HCT116 (cell line): ENCODE measurements at regions not wholly inside any gene's neighbourhood (a gene's known extent, or its start where the extent isn't known, plus 50 kb on each side); places are given as distances from the start of the nearest gene placed in this dataset.

Experiments used
- ATAC-seq: fragments of 200-7000 bp; cut with Tn5 transposase; 2 replicates; pipeline ENCODE4 v1.9.1; 2020; ENCODE audit warnings: mild to moderate bottlenecking, moderate library complexity
- BruUV-seq: library from RNA; stranded (reverse); fragments of 400-500 nt; replicated peaks from 2 replicates; lab custom pipeline; 2021; lab: Mats Ljungman, UMichigan
- CTCF ChIA-PET: fragments of 300-600 bp; sonication (Branson Sonifier 250); formaldehyde crosslinking; loops from one replicate; lab custom pipeline; 2021; ENCODE audit warnings: antibody characterized with exemption; lab: Charles Lee
- POLR2A ChIA-PET: fragments of 300-600, 350-600 bp; sonication (Branson Sonifier 250); formaldehyde crosslinking; loops from one replicate; lab custom pipeline; 2021; ENCODE audit warnings: antibody characterized with exemption; lab: Charles Lee
- RAD21 ChIA-PET, 2 experiments: fragments of 300-600 bp; sonication (Branson Sonifier 250); formaldehyde crosslinking; loops; one replicate each; lab custom pipeline; 2023; ENCODE audit warnings: low total read pairs in 2 of 2; ENCODE audit not compliant: uncharacterized antibody in 2 of 2, unreplicated experiment in 2 of 2, low non-redundant PET in 1 of 2; lab: Charles Lee
- DNase-seq: peaks from one replicate; pipeline ENCODE4 v3.0.0-alpha.2; 2010; ENCODE audit warnings: low read depth, low spot score
- H2AFZ ChIP-seq: fragments of 200-600 bp; shearing (Covaris generic), sonication (generic); 2 replicates; pipeline ENCODE4 v1.6.1; 2017; ENCODE audit warnings: low read depth, mixed run types, mixed read lengths, antibody characterized with exemption, low read length; ENCODE audit not compliant: poor library complexity, severe bottlenecking
- H3K27ac ChIP-seq: 2 replicates; pipeline ENCODE4 v1.5.1; 2012; ENCODE audit warnings: low read depth, low read length
- H3K27me3 ChIP-seq: fragments of 200-600 bp; sonication (generic); 2 replicates; pipeline ENCODE4 v1.6.1; 2016; ENCODE audit warnings: mixed run types, low read length, mixed read lengths; ENCODE audit not compliant: insufficient read depth
- H3K36me3 ChIP-seq, 2 experiments: fragments of 200-500 bp in 1 of 2; fragments of 200-600 bp in 1 of 2; sonication (Bioruptor generic) in 1 of 2; sonication (generic) in 1 of 2; 2 replicates each; pipeline versions ENCODE4 v1.5.1 to v1.6.1; 2014 to 2016; ENCODE audit warnings: low read length in 2 of 2, inconsistent platforms in 1 of 2, mixed read lengths in 1 of 2, mixed run types in 1 of 2; ENCODE audit not compliant: insufficient read depth in 2 of 2, control insufficient read depth in 1 of 2
- H3K4me1 ChIP-seq, 2 experiments: fragments of 200-600 bp in 1 of 2; sonication (generic) in 1 of 2; 2 replicates each; pipeline versions ENCODE4 v1.5.1 to v1.6.1; 2012 to 2017; ENCODE audit warnings: low read length in 2 of 2, inconsistent platforms in 1 of 2, mild to moderate bottlenecking in 1 of 2, mixed read lengths in 1 of 2, mixed run types in 1 of 2, moderate library complexity in 1 of 2; ENCODE audit not compliant: insufficient read depth in 2 of 2, control insufficient read depth in 1 of 2
- H3K4me2 ChIP-seq: fragments of 200-600 bp; sonication (generic); 2 replicates; pipeline ENCODE4 v1.6.1; 2017; ENCODE audit warnings: mixed run types, low read length, mixed read lengths
- H3K4me3 ChIP-seq, 2 experiments: fragments of 200-600 bp in 1 of 2; sonication (generic) in 1 of 2; replicated peaks in 1 of 2; 2 replicates each; pipeline ENCODE4 v1.5.1; 2011 to 2016; ENCODE audit warnings: low read length in 2 of 2, control low read depth in 1 of 2, low read depth in 1 of 2, mild to moderate bottlenecking in 1 of 2, mixed read lengths in 1 of 2, mixed run types in 1 of 2
- H3K79me2 ChIP-seq: fragments of 200-600 bp; sonication (generic); 2 replicates; pipeline ENCODE4 v1.6.1; 2017; ENCODE audit warnings: mild to moderate bottlenecking, mixed run types, low read length, moderate library complexity, mixed read lengths; ENCODE audit not compliant: insufficient read depth
- H3K9ac ChIP-seq: fragments of 200-600 bp; sonication (generic); 2 replicates; pipeline ENCODE4 v1.6.1; 2016; ENCODE audit warnings: low read length, mixed read lengths
- H3K9me2 ChIP-seq: fragments of 200-600 bp; sonication (generic), shearing (Covaris generic); 2 replicates; pipeline ENCODE4 v1.6.1; 2017; ENCODE audit warnings: mixed run types, mild to moderate bottlenecking, moderate library complexity; ENCODE audit not compliant: insufficient read depth
- H3K9me3 ChIP-seq, 2 experiments: fragments of 200-500 bp in 1 of 2; fragments of 200-600 bp in 1 of 2; sonication (Bioruptor generic) in 1 of 2; sonication (generic) in 1 of 2; 2 replicates each; pipeline ENCODE4 v1.6.1; 2014 to 2017; ENCODE audit warnings: low read length in 2 of 2, mixed read lengths in 2 of 2, inconsistent platforms in 1 of 2, low read depth in 1 of 2, mild to moderate bottlenecking in 1 of 2, mixed run types in 1 of 2, moderate library complexity in 1 of 2; ENCODE audit not compliant: control insufficient read depth in 1 of 2, insufficient read depth in 1 of 2
- H4K20me1 ChIP-seq: fragments of 200-600 bp; sonication (generic), shearing (Covaris generic); 2 replicates; pipeline ENCODE4 v1.6.1; 2017; ENCODE audit warnings: mixed run types, mild to moderate bottlenecking, moderate library complexity; ENCODE audit not compliant: insufficient read depth
- ELF1 ChIP-seq: IDR thresholded peaks from 2 replicates; pipeline ENCODE4 v1.6.1; 2012; ENCODE audit warnings: low read depth, borderline replicate concordance
- FOSL1 ChIP-seq: IDR thresholded peaks from 2 replicates; pipeline ENCODE4 v1.6.1; 2012; ENCODE audit warnings: low read depth
- POLR2AphosphoS5 ChIP-seq: IDR thresholded peaks from 2 replicates; pipeline ENCODE4 v1.6.1; 2011; ENCODE audit warnings: mild to moderate bottlenecking, low read depth, low read length, moderate library complexity
- SIN3A ChIP-seq: IDR thresholded peaks from 2 replicates; pipeline ENCODE4 v1.6.1; 2012; ENCODE audit warnings: low read depth
- SRF ChIP-seq: IDR thresholded peaks from 2 replicates; pipeline ENCODE4 v1.6.1; 2012; ENCODE audit warnings: low read depth
- TCF7L2 ChIP-seq: IDR thresholded peaks from 2 replicates; pipeline ENCODE4 v1.7.0; 2011; ENCODE audit warnings: borderline replicate concordance, inconsistent platforms; ENCODE audit not compliant: insufficient read depth, insufficient read length; ENCODE audit errors: extremely low read depth
- intact Hi-C: fragments of 100-400 bp; cut with micrococcal nuclease; formaldehyde crosslinking; loops from 2 replicates; pipeline ENCODE4 v1.10.0; 2022

DNA sequence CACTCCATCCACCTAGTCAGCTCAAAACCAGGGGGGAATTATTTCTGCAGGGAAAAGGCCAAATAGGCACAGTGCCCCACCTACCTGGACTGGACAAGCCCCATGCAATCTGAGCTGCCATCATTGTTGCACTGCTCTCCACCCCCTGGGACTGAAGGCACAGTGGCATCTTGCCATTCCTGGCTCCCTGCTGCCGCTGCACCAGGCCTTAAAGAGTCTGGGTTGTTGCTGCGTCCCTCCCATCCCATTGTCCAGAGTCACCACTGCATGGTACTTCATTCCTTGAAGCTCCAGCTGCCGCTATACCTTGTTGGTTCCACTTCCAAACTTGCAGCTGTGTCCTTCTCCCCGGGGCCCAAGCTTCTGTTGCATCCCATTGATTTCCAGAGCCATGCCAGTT lies 629.7 kb downstream of the STIM2 start:
- Histone ChIP-seq H4K20me1 (no peaks in the 10 kb centered on the region), H3K36me3 (no peaks in the 10 kb centered on the region), H3K9me2 (no peaks in the 10 kb centered on the region), H3K9ac (no peak overlapping the region), H2AFZ (no peak overlapping the region), H3K4me2 (no peak overlapping the region), H3K27ac (no peak overlapping the region), H3K27me3 (no peaks in the 10 kb centered on the region), H3K79me2 (no peaks in the 10 kb centered on the region), H3K9me3 (no peaks in the 10 kb centered on the region), H3K4me3 (no peak overlapping the region), H3K4me1 (no peaks in the 10 kb centered on the region)
- DNase-seq, result no peak
- ChIA-PET POLR2A (no interaction called here), RAD21 (no interaction called here), CTCF (no interaction called here)
- no peak for TF ChIP-seq ELF1
- no peak for TF ChIP-seq TCF7L2
- TF ChIP-seq SRF, result no peak
- intact Hi-C loops, result no loop called here
- BruUV-seq, result no TSS peak
- ATAC-seq, result no peak

DNA sequence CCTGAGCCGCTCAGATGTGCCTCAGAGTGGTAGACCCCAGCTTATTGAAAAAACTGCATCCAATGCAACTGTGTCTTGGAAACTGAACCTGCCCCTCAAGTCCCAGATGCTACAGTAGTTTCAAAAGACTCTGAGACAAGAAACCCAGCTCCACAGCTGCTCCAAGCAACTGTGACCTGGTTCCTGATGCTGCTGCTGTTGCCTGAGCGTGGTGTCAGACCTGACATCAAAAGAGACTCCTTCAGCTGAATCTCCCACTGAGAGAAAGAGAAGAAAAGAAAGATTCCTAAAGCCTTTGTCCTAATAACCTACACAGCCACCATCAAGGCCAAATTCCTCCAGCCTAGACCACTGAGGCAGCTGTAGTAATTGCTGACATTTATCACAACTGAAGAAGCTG lies 630.1 kb downstream of the STIM2 start:
- no TSS peak for BruUV-seq
- POLR2A ChIA-PET, result no interaction called here
- Histone ChIP-seq H3K27ac (no peak overlapping the region), H3K36me3 (no peaks in the 10 kb centered on the region), H3K9ac (no peak overlapping the region), H3K4me2 (no peak overlapping the region), H3K27me3 (no peaks in the 10 kb centered on the region), H3K9me3 (no peaks in the 10 kb centered on the region), H3K9me2 (no peaks in the 10 kb centered on the region), H2AFZ (no peak overlapping the region), H3K4me3 (no peak overlapping the region), H4K20me1 (no peaks in the 10 kb centered on the region), H3K4me1 (no peaks in the 10 kb centered on the region), H3K79me2 (no peaks in the 10 kb centered on the region)
- DNase-seq (no peak), ATAC-seq (no peak)
- TF ChIP-seq POLR2AphosphoS5 (no peak), FOSL1 (no peak), SIN3A (no peak)
- intact Hi-C loops, result no loop called here
- CTCF ChIA-PET, result no interaction called here
- RAD21 ChIA-PET, result no interaction called here
